ENCODE measurements at regions not wholly inside any gene's neighbourhood (a gene's known extent, or its start where the extent isn't known, plus 50 kb on each side); places are given as distances from the start of the nearest gene placed in this dataset.

- H3K27me3 ChIP-seq (replicated peaks in 1 of 7) = peaks cover 0 to 35% (median 0%) of the 10 kb centered on the region in 7 donors
- no peaks in the 10 kb centered on the region for H3K36me3 ChIP-seq
- no peak for TF ChIP-seq CTCF (IDR thresholded peaks at IDR 0.05 in 8 of 11, conservative IDR thresholded peaks at IDR 0.05 in 3 of 11)
- TF ChIP-seq POLR2A (IDR thresholded peaks at IDR 0.05) = no peak
- TF ChIP-seq POLR2AphosphoS5 (IDR thresholded peaks at IDR 0.05) = no peak
- H3K4me3 ChIP-seq = no peak overlapping the region
- intact Hi-C loops (cut with DNase I; ENCODE audit: low total_unique reads) = no loop called here
- no peak for DNase-seq
- no peak overlapping the region for H3K27ac ChIP-seq
- H3K9me3 ChIP-seq = peaks cover 0 to 15% (median 0%) of the 10 kb centered on the region in 8 donors
- H3K4me1 ChIP-seq = no peaks in the 10 kb centered on the region
- 68 to 83% (median 73%) methylated on average over 7 of the region's 7 CpGs for whole genome bisulfite sequencing, 5 donors
These were observed 152.1 kb downstream of the UQCRFS1 start for GRCh38 chr19:29060813-29061364.

GRCh38 chr19:29056535-29056934, 156.4 kb downstream of the UQCRFS1 start:
- no peak for DNase-seq
- H3K27ac ChIP-seq = no peak overlapping the region
- H3K4me1 ChIP-seq = no peaks in the 10 kb centered on the region
- H3K27me3 ChIP-seq (replicated peaks in 1 of 7) = peaks cover 0 to 8% (median 0%) of the 10 kb centered on the region in 7 donors
- TF ChIP-seq POLR2AphosphoS5 (IDR thresholded peaks at IDR 0.05) = no peak
- peaks cover 0 to 20% (median 0%) of the 10 kb centered on the region in 8 donors for H3K9me3 ChIP-seq
- intact Hi-C loops (cut with DNase I; ENCODE audit: low total_unique reads) = no loop called here
- H3K4me3 ChIP-seq = no peak overlapping the region
- 76 to 90% (median 85%) methylated on average over 5 of the region's 5 CpGs for WGBS, 5 donors
- no peaks in the 10 kb centered on the region for H3K36me3 ChIP-seq

- H3K4me1 ChIP-seq = no peaks in the 10 kb centered on the region
- no peaks in the 10 kb centered on the region for H3K36me3 ChIP-seq
- peaks cover 0 to 20% (median 0%) of the 10 kb centered on the region in 8 donors for H3K9me3 ChIP-seq
- H3K4me3 ChIP-seq = no peak overlapping the region
- DNase-seq = no peak
- no peak overlapping the region for H3K27ac ChIP-seq
- WGBS, 5 donors = 71 to 81% (median 77%) methylated on average over 10 of the region's 10 CpGs
- no peak for TF ChIP-seq POLR2A (IDR thresholded peaks at IDR 0.05)
- no peak for TF ChIP-seq POLR2AphosphoS5 (IDR thresholded peaks at IDR 0.05)
- intact Hi-C loops (cut with DNase I; ENCODE audit: low total_unique reads) = no loop called here
- H3K27me3 ChIP-seq (replicated peaks in 1 of 7) = no peaks in the 10 kb centered on the region
These were observed 157.9 kb downstream of the UQCRFS1 start for GRCh38 chr19:29054886-29055675.

- Histone ChIP-seq H3K9me3 (peaks cover 0 to 5% (median 0%) of the 10 kb centered on the region in 8 donors), H3K27ac (no peak overlapping the region), H3K4me3 (no peak overlapping the region), H3K27me3 (replicated peaks in 1 of 7) (no peaks in the 10 kb centered on the region), H3K36me3 (no peaks in the 10 kb centered on the region), H3K4me1 (no peaks in the 10 kb centered on the region)
- TF ChIP-seq POLR2AphosphoS5 (IDR thresholded peaks at IDR 0.05) = no peak
- TF ChIP-seq POLR2A (IDR thresholded peaks at IDR 0.05) = no peak
- no peak for DNase-seq
- WGBS, 5 donors = 78 to 81% (median 80%) methylated on average over 5 of the region's 5 CpGs
- intact Hi-C loops (cut with DNase I; ENCODE audit: low total_unique reads) = no loop called here
These were observed 164.1 kb downstream of the UQCRFS1 start for GRCh38 chr19:29048873-29049272.

GRCh38 chr19:29045679-29046254, 167.2 kb downstream of the UQCRFS1 start:
- H3K27me3 ChIP-seq (replicated peaks in 1 of 7) = peaks cover 0 to 4% (median 0%) of the 10 kb centered on the region in 7 donors
- intact Hi-C loops (cut with DNase I; ENCODE audit: low total_unique reads) = no loop called here
- TF ChIP-seq POLR2A (IDR thresholded peaks at IDR 0.05) (no peak), POLR2AphosphoS5 (IDR thresholded peaks at IDR 0.05) (no peak), CTCF (IDR thresholded peaks at IDR 0.05 in 8 of 11, conservative IDR thresholded peaks at IDR 0.05 in 3 of 11) (no peak)
- WGBS, 5 donors = 35 to 58% (median 50%) methylated on average over 7 of the region's 7 CpGs
- H3K4me3 ChIP-seq = no peak overlapping the region
- no peaks in the 10 kb centered on the region for H3K4me1 ChIP-seq
- no peak for DNase-seq
- peaks cover 0 to 21% (median 0%) of the 10 kb centered on the region in 8 donors for H3K9me3 ChIP-seq
- H3K36me3 ChIP-seq = no peaks in the 10 kb centered on the region
- no peak overlapping the region for H3K27ac ChIP-seq

All from spleen (tissue), 11 donors.